Subcutaneous abdominal adipose tissue (tissue), 5 donors: ENCODE measurements at regions not wholly inside any gene's neighbourhood (a gene's known extent, or its start where the extent isn't known, plus 50 kb on each side); places are given as distances from the start of the nearest gene placed in this dataset.

Experiments
- H3K27ac ChIP-seq: one replicate; pipeline ENCODE4 v1.7.0; 2013; ENCODE audit warnings: low read depth, mild to moderate bottlenecking, inconsistent platforms, low read length, moderate library complexity
- H3K27me3 ChIP-seq, 5 donors: one replicate each; pipeline ENCODE4 v1.7.0; 2013; ENCODE audit warnings: low read length in 5 of 5, inconsistent platforms in 1 of 5; ENCODE audit not compliant: control insufficient read depth in 5 of 5, insufficient read depth in 4 of 5
- H3K36me3 ChIP-seq, 5 donors: one replicate each; pipeline ENCODE4 v1.7.0; 2013; ENCODE audit warnings: low read length in 5 of 5; ENCODE audit not compliant: control insufficient read depth in 5 of 5, insufficient read depth in 5 of 5
- H3K4me1 ChIP-seq, 5 donors: one replicate each; pipeline ENCODE4 v1.7.0; 2013; ENCODE audit warnings: low read length in 5 of 5, mild to moderate bottlenecking in 3 of 5, moderate library complexity in 1 of 5; ENCODE audit not compliant: control insufficient read depth in 5 of 5, insufficient read depth in 5 of 5
- H3K4me3 ChIP-seq, 5 donors: one replicate each; pipeline ENCODE4 v1.7.0; 2013; ENCODE audit warnings: low read length in 5 of 5, low read depth in 1 of 5
- H3K9ac ChIP-seq, 5 donors: one replicate each; pipeline ENCODE4 v1.7.0; 2013; ENCODE audit warnings: low read length in 5 of 5, mild to moderate bottlenecking in 4 of 5, moderate library complexity in 3 of 5
- H3K9me3 ChIP-seq, 5 donors: one replicate each; pipeline ENCODE4 v1.7.0; 2013; ENCODE audit warnings: low read length in 5 of 5; ENCODE audit not compliant: control insufficient read depth in 5 of 5
- donor health status: healthy.
- donor health status: healthy.
- donor health status: healthy.
- donor health status: healthy.
- donor health status: healthy.

GRCh38 chr1:37262439-37263170 lies 211.8 kb upstream of the ZC3H12A start:
- Histone ChIP-seq H3K27me3 (peaks cover 19 to 36% (median 29%) of the 10 kb centered on the region in 5 donors), H3K4me3 (no peak overlapping the region), H3K9ac (no peak overlapping the region), H3K9me3 (peaks cover 0 to 9% (median 6%) of the 10 kb centered on the region in 5 donors), H3K4me1 (no peaks in the 10 kb centered on the region), H3K27ac (no peak overlapping the region), H3K36me3 (no peaks in the 10 kb centered on the region)

DNA sequence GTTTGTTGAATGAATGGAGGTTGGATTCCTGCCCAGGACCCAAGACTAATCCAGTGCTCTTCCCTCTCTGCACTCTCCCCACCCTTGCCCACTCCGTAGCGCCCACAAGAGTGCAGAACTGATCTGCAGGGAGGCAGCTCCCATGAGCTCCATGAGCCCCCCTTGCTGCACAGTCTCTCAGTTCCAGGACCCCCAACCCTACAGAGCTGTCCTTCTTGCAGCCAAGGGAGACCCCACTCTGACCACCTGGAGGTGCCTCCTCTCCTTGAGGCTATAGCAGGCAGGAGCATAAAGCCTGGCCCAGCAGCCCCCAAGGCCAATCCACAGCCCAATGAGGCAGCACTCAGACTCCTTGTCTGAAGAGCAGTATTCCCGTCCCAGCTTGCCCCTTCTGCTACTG lies 209.2 kb upstream of the ZC3H12A start:
- Histone ChIP-seq H3K9me3 (peaks cover 0 to 9% (median 6%) of the 10 kb centered on the region in 5 donors), H3K9ac (no peak overlapping the region), H3K27ac (no peak overlapping the region), H3K4me1 (no peaks in the 10 kb centered on the region), H3K27me3 (peaks cover 11 to 26% (median 14%) of the 10 kb centered on the region in 5 donors), H3K4me3 (no peak overlapping the region), H3K36me3 (no peaks in the 10 kb centered on the region)

DNA sequence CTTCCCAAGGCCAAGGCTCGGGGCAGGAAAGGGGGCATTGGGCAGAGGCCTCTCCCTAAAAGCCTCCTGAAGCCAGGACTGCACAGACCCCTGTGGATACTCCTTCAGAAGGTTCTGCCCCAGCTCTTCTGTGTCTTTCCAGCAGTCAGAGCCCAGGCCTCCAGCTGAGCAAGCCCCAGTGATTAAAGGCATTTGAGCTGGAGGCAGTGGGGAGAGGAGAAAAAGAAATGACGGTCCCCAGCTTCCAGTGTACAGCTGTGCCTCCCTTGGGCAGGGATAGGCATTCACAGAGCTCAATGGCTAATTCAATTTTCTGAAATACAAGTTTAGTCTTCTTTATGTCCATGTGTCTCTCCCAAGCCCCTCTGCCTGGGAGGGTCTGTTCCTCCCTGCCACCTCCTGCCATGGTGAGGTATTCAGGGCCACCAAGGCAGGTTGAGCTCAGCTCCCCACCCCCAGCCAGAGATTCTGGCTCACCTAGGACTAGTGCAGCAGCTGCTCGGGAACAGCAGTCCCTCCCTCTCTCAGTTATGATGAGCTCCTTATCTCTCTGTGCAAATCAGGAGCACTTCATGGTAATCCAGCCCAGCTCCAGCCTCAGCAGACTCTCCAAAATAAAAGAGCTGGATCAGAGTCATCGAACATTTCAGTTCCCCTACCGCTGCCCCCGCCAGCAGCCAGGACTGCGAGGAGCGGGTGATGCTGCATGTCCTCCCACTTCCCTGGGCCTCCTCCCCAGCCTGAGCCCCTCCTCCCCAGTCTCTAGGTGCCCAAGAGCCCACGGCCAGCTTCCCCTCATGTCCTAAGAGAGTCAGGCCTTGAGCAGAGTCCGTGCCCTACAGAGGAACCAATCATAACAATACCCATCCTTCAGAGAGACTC lies 208.4 kb upstream of the ZC3H12A start:
- no peak overlapping the region for H3K27ac ChIP-seq
- no peaks in the 10 kb centered on the region for H3K36me3 ChIP-seq
- H3K4me3 ChIP-seq, result no peak overlapping the region
- no peak overlapping the region for H3K9ac ChIP-seq
- peaks cover 10 to 25% (median 16%) of the 10 kb centered on the region in 5 donors for H3K27me3 ChIP-seq
- H3K4me1 ChIP-seq, result no peaks in the 10 kb centered on the region
- peaks cover 0 to 9% (median 6%) of the 10 kb centered on the region in 5 donors for H3K9me3 ChIP-seq

DNA sequence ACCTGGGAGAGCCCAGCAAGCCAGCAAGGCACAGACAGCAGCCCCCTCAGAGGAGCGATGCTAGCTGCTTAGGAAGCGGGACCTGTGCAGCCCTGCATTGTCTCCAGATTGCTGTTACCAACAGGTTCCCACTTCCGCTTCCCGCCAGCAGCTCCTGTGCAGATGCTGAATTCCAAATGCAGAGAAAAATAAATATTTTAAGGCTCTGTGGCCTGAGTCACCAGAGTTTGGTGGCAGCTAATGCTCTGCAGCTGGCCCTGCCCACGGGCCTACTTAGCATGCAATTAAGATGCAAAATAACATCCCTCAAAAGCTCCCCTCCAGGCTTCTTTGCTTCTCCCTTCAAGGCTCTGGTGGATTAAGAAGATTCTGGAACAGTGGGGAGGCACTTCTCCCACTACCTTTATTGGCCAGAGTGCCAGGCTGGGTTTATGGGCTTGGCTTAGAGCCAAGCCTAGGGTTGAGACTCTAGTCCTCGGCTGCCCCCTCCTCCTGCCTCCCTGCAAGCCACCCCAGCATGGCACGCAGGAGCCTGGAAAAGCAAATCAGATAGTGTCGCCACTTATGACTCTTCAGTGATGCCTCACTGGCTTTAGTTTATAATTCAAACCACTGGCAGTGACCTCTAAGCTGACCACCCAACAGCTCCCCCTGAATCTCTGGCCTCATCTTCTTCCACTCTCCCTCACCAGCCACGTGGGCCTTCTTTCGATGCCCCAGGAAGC lies 207.1 kb upstream of the ZC3H12A start:
- H3K36me3 ChIP-seq, result no peaks in the 10 kb centered on the region
- H3K27ac ChIP-seq, result no peak overlapping the region
- H3K9me3 ChIP-seq, result peaks cover 0 to 9% (median 6%) of the 10 kb centered on the region in 5 donors
- peaks cover 19 to 37% (median 26%) of the 10 kb centered on the region in 5 donors for H3K27me3 ChIP-seq
- no peak overlapping the region for H3K9ac ChIP-seq
- no peak overlapping the region for H3K4me3 ChIP-seq
- H3K4me1 ChIP-seq, result no peaks in the 10 kb centered on the region

- Histone ChIP-seq H3K27ac (no peak overlapping the region), H3K4me1 (no peaks in the 10 kb centered on the region), H3K9me3 (no peaks in the 10 kb centered on the region), H3K4me3 (no peak overlapping the region), H3K27me3 (peaks cover 27 to 40% (median 36%) of the 10 kb centered on the region in 5 donors), H3K9ac (no peak overlapping the region), H3K36me3 (no peaks in the 10 kb centered on the region)
These were observed 203.7 kb upstream of the ZC3H12A start for GRCh38 chr1:37270639-37271038.

DNA sequence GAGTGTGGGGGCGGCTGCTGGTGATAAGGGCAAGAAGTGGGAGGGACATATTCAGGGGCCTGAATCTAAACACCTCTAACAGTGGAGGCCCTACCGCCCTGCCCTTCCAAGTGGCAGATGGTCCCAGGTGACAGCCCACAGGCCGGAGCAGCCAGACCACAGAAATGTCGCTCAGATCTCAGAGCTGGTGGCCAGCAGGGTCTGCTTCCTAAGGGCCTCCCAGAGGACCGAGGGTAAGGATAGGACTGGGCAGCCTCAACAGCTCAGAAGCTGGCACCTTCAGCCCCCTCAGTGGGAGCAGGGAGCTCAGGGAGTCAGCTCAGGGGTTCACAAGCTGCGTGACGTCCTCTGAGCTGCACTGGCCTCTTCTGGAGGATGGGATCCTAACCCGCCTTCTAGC lies 201.8 kb upstream of the ZC3H12A start:
- Histone ChIP-seq H3K4me1 (no peaks in the 10 kb centered on the region), H3K9me3 (no peaks in the 10 kb centered on the region), H3K4me3 (no peak overlapping the region), H3K27ac (no peak overlapping the region), H3K9ac (no peak overlapping the region), H3K27me3 (peaks cover 23 to 39% (median 31%) of the 10 kb centered on the region in 5 donors), H3K36me3 (no peaks in the 10 kb centered on the region)

DNA sequence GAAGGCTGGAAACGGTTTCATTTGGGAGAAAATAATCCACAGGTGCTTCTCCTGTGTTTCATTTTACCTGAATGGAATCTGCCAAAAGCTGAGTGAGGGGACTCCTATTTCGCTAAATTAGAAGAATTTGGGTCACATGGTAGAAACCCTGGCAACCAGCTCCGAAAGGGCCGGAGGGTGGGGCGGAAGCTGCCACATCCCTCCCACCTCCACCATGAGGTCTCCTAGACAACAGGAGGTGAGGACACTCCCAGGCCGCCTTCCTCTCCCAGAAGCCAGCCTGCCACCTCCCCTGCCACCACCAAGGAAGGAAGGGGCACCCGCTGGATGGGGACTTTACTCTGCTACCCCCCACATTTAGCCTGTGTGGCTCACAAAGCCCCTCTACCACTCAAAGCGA lies 199.9 kb upstream of the ZC3H12A start:
- Histone ChIP-seq H3K27ac (no peak overlapping the region), H3K27me3 (peaks cover 23 to 37% (median 31%) of the 10 kb centered on the region in 5 donors), H3K9ac (no peak overlapping the region), H3K36me3 (no peaks in the 10 kb centered on the region), H3K4me3 (no peak overlapping the region), H3K4me1 (no peaks in the 10 kb centered on the region), H3K9me3 (peaks cover 0 to 2% (median 0%) of the 10 kb centered on the region in 5 donors)

- no peak overlapping the region for H3K4me3 ChIP-seq
- H3K9ac ChIP-seq, result no peak overlapping the region
- H3K36me3 ChIP-seq, result no peaks in the 10 kb centered on the region
- peaks cover 2 to 8% (median 4%) of the 10 kb centered on the region in 5 donors for H3K9me3 ChIP-seq
- H3K4me1 ChIP-seq, result no peaks in the 10 kb centered on the region
- H3K27ac ChIP-seq, result no peak overlapping the region
- peaks cover 23 to 37% (median 31%) of the 10 kb centered on the region in 5 donors for H3K27me3 ChIP-seq
These were observed 199.3 kb upstream of the ZC3H12A start for GRCh38 chr1:37274938-37275631.

DNA sequence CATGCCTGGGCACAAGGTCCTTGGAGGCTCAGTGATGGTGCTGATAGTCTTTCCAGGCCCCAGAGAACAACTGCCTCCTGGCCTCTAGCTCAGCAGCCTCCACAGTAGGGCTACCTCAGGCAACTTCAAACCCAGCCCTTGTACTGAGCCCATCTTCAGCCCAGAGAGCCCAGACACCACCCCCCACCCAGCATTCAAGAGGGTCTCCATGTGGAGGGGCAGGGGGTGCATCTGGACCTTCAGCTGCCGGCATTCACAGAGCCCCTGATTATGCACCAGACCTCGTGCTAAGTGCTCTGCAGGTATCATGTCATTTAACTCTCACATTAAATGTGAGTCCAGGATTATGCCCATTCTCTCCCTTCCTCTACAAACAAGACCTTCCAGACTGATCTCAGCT lies 197.0 kb upstream of the ZC3H12A start:
- peaks cover 6 to 17% (median 15%) of the 10 kb centered on the region in 5 donors for H3K9me3 ChIP-seq
- H3K36me3 ChIP-seq, result no peaks in the 10 kb centered on the region
- no peak overlapping the region for H3K27ac ChIP-seq
- H3K4me3 ChIP-seq, result no peak overlapping the region
- H3K9ac ChIP-seq, result no peak overlapping the region
- no peaks in the 10 kb centered on the region for H3K4me1 ChIP-seq
- peaks cover 13 to 20% (median 17%) of the 10 kb centered on the region in 5 donors for H3K27me3 ChIP-seq
